GM12874 (cell line): ENCODE measurements at regions not wholly inside any gene's neighbourhood (a gene's known extent, or its start where the extent isn't known, plus 50 kb on each side); places are given as distances from the start of the nearest gene placed in this dataset.

ENCODE experiments used
- CTCF ChIP-seq: IDR thresholded peaks from 2 replicates; pipeline ENCODE4 v1.5.1; 2011; ENCODE audit warnings: low read depth, mild to moderate bottlenecking, control low read depth, low read length, moderate library complexity; ENCODE audit not compliant: insufficient read depth

GRCh38 chr5:129199308-129199707 is 104.8 kb downstream of the ISOC1 start:
- TF ChIP-seq CTCF, result no peak

GRCh38 chr5:129204525-129204924 is 110.0 kb downstream of the ISOC1 start:
- no peak for TF ChIP-seq CTCF

GRCh38 chr5:129216001-129216400 is 121.5 kb downstream of the ISOC1 start:
- TF ChIP-seq CTCF, result no peak

GRCh38 chr5:129217179-129217578 is 122.6 kb downstream of the ISOC1 start:
- no peak for TF ChIP-seq CTCF

- no peak for TF ChIP-seq CTCF
Observed at GRCh38 chr5:129223178-129223577, 128.6 kb downstream of the ISOC1 start.

- TF ChIP-seq CTCF, result no peak
Observed at GRCh38 chr5:129228577-129228976, 134.0 kb downstream of the ISOC1 start.

- no peak for TF ChIP-seq CTCF
Observed at GRCh38 chr5:129241755-129242154, 147.2 kb downstream of the ISOC1 start.

- TF ChIP-seq CTCF, result no peak
Observed at GRCh38 chr5:129243039-129243438, 148.5 kb downstream of the ISOC1 start.
